Panc1 (cell line): ENCODE measurements at regions not wholly inside any gene's neighbourhood (a gene's known extent, or its start where the extent isn't known, plus 50 kb on each side); places are given as distances from the start of the nearest gene placed in this dataset.

ENCODE experiments used
- ATAC-seq: fragments of 200-7000 bp; cut with Tn5 transposase; 2 replicates; pipeline ENCODE4 v1.9.1; 2020; ENCODE audit warnings: mild to moderate bottlenecking, moderate library complexity
- BruUV-seq: library from RNA; stranded (reverse); fragments of 400-500 nt; replicated peaks from 2 replicates; lab custom pipeline; 2021; lab: Mats Ljungman, UMichigan
- CTCF ChIA-PET: fragments of 300-600 bp; sonication (Branson Sonifier 250); formaldehyde crosslinking; loops from one replicate; lab custom pipeline; 2022; ENCODE audit warnings: antibody characterized with exemption; lab: Charles Lee
- POLR2A ChIA-PET: fragments of 300-600 bp; sonication (Branson Sonifier 250); formaldehyde crosslinking; loops from one replicate; lab custom pipeline; 2022; ENCODE audit warnings: antibody characterized with exemption; lab: Charles Lee
- DNase-seq: peaks from one replicate; pipeline ENCODE4 v3.0.0-alpha.2; 2010; ENCODE audit warnings: low read depth, low spot score
- H3K27ac ChIP-seq: 2 replicates; pipeline ENCODE4 v1.5.1; 2011; ENCODE audit warnings: mild to moderate bottlenecking, low read length, inconsistent platforms
- H3K27me3 ChIP-seq: fragments of 200-500 bp; sonication (Bioruptor generic); 2 replicates; pipeline ENCODE4 v1.6.0; 2014; ENCODE audit warnings: low read length, inconsistent platforms; ENCODE audit not compliant: control insufficient read depth, insufficient read depth
- H3K36me3 ChIP-seq: fragments of 200-500 bp; sonication (Bioruptor generic); 2 replicates; pipeline ENCODE4 v1.5.1; 2014; ENCODE audit warnings: inconsistent platforms, mild to moderate bottlenecking, low read length, moderate library complexity; ENCODE audit not compliant: control insufficient read depth, insufficient read depth
- H3K4me1 ChIP-seq: 2 replicates; pipeline ENCODE4 v1.5.1; 2011; ENCODE audit warnings: inconsistent platforms, mild to moderate bottlenecking, low read length, moderate library complexity; ENCODE audit not compliant: control insufficient read depth, insufficient read depth
- H3K4me3 ChIP-seq, 2 experiments: 2 replicates each; pipeline ENCODE4 v1.5.1; 2011 to 2012; ENCODE audit warnings: low read depth in 2 of 2, low read length in 2 of 2, mild to moderate bottlenecking in 2 of 2, inconsistent platforms in 1 of 2, moderate library complexity in 1 of 2
- H3K9me3 ChIP-seq: fragments of 200-500 bp; sonication (Bioruptor generic); 2 replicates; pipeline ENCODE4 v1.5.1; 2014; ENCODE audit warnings: low read depth, mild to moderate bottlenecking, inconsistent platforms, low read length, moderate library complexity; ENCODE audit not compliant: control insufficient read depth, insufficient read depth
- POLR2AphosphoS5 ChIP-seq: IDR thresholded peaks from 2 replicates; pipeline ENCODE4 v1.6.1; 2012; ENCODE audit warnings: mild to moderate bottlenecking, low read depth, low read length, moderate library complexity
- SIN3A ChIP-seq: IDR thresholded peaks from 2 replicates; pipeline ENCODE4 v1.6.1; 2012; ENCODE audit warnings: low read depth, mild to moderate bottlenecking, low read length, moderate library complexity, borderline replicate concordance; ENCODE audit not compliant: insufficient read depth
- TCF7L2 ChIP-seq: IDR thresholded peaks from 2 replicates; pipeline ENCODE4 v1.6.1; 2011; ENCODE audit warnings: mild to moderate bottlenecking, low read depth, low read length, inconsistent platforms
- in situ Hi-C: cut with HindIII; loops from 2 replicates; pipeline ENCODE4 v1.10.0; 2016; ENCODE audit warnings: low sequenced_read_pairs, low pct_unique_long_range_greater_than_20kb
- intact Hi-C: fragments of 100-400 bp; cut with micrococcal nuclease; formaldehyde crosslinking; loops from one replicate; pipeline ENCODE4 v1.10.0; 2022; ENCODE audit not compliant: unreplicated experiment
- TF ChIP-seq, protein P1 (sequence below): fragments of 450-650 bp; IDR thresholded peaks from 2 replicates; pipeline ENCODE4 v1.5.1; 2017; ENCODE audit warnings: mild to moderate bottlenecking
- TF ChIP-seq, protein P2 (sequence below), 2 experiments: IDR thresholded peaks; 2 replicates each; pipeline ENCODE4 v1.6.1; 2011 to 2012; ENCODE audit warnings: low read depth in 2 of 2, control low read depth in 1 of 2, low read length in 1 of 2, mild to moderate bottlenecking in 1 of 2, moderate library complexity in 1 of 2; ENCODE audit not compliant: insufficient read depth in 1 of 2

DNA sequence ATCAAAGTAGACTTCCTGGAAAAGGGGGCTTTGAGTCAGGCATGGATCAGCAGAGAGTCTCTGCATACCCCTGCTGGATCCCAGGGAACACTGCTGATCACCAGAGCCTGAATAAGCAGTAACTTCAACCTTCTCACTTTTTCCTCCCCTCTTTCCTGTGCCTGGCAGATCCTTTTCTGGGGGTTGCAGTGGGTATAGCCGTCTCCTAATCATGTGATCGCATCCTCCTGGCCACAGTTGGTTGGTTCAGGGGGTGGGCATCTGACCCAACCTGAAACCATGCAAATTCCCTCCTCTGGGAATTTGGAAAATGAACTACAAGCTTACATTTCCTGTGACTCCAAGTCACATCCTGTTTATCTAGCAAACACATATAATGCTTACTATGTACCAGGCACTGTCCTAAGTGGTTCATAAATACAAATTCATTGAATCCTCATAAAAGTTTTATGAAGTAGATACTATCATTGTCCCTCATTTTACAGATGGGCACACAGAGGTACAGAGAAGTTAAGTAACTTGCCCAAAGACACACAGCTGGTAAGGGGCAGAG lies 120.3 kb downstream of the AXIN2 start:
- CTCF ChIA-PET: no interaction called here
- Histone ChIP-seq H3K27ac (no peak overlapping the region), H3K27me3 (no peaks in the 10 kb centered on the region; the same call in 1 of the 2 replicates), H3K4me1 (no peaks in the 10 kb centered on the region), H3K4me3 (no peak overlapping the region), H3K36me3 (no peaks in the 10 kb centered on the region), H3K9me3 (no peaks in the 10 kb centered on the region)
- TF ChIP-seq TCF7L2 (no peak), POLR2AphosphoS5 (no peak), SIN3A (no peak)
- TF ChIP-seq, protein P1, sequence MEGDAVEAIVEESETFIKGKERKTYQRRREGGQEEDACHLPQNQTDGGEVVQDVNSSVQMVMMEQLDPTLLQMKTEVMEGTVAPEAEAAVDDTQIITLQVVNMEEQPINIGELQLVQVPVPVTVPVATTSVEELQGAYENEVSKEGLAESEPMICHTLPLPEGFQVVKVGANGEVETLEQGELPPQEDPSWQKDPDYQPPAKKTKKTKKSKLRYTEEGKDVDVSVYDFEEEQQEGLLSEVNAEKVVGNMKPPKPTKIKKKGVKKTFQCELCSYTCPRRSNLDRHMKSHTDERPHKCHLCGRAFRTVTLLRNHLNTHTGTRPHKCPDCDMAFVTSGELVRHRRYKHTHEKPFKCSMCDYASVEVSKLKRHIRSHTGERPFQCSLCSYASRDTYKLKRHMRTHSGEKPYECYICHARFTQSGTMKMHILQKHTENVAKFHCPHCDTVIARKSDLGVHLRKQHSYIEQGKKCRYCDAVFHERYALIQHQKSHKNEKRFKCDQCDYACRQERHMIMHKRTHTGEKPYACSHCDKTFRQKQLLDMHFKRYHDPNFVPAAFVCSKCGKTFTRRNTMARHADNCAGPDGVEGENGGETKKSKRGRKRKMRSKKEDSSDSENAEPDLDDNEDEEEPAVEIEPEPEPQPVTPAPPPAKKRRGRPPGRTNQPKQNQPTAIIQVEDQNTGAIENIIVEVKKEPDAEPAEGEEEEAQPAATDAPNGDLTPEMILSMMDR: no peak
- TF ChIP-seq, protein P2, sequence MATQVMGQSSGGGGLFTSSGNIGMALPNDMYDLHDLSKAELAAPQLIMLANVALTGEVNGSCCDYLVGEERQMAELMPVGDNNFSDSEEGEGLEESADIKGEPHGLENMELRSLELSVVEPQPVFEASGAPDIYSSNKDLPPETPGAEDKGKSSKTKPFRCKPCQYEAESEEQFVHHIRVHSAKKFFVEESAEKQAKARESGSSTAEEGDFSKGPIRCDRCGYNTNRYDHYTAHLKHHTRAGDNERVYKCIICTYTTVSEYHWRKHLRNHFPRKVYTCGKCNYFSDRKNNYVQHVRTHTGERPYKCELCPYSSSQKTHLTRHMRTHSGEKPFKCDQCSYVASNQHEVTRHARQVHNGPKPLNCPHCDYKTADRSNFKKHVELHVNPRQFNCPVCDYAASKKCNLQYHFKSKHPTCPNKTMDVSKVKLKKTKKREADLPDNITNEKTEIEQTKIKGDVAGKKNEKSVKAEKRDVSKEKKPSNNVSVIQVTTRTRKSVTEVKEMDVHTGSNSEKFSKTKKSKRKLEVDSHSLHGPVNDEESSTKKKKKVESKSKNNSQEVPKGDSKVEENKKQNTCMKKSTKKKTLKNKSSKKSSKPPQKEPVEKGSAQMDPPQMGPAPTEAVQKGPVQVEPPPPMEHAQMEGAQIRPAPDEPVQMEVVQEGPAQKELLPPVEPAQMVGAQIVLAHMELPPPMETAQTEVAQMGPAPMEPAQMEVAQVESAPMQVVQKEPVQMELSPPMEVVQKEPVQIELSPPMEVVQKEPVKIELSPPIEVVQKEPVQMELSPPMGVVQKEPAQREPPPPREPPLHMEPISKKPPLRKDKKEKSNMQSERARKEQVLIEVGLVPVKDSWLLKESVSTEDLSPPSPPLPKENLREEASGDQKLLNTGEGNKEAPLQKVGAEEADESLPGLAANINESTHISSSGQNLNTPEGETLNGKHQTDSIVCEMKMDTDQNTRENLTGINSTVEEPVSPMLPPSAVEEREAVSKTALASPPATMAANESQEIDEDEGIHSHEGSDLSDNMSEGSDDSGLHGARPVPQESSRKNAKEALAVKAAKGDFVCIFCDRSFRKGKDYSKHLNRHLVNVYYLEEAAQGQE (IDR thresholded peaks at IDR 0.05; ENCODE audit: insufficient read depth in 1 of 2, low read depth in 2 of 2, low read length in 1 of 2): no peak
- intact Hi-C loops (no loop called here), in situ Hi-C loops (no loop called here)
- BruUV-seq: no TSS peak
- POLR2A ChIA-PET: no interaction called here
- ATAC-seq (no peak), DNase-seq (no peak)

DNA sequence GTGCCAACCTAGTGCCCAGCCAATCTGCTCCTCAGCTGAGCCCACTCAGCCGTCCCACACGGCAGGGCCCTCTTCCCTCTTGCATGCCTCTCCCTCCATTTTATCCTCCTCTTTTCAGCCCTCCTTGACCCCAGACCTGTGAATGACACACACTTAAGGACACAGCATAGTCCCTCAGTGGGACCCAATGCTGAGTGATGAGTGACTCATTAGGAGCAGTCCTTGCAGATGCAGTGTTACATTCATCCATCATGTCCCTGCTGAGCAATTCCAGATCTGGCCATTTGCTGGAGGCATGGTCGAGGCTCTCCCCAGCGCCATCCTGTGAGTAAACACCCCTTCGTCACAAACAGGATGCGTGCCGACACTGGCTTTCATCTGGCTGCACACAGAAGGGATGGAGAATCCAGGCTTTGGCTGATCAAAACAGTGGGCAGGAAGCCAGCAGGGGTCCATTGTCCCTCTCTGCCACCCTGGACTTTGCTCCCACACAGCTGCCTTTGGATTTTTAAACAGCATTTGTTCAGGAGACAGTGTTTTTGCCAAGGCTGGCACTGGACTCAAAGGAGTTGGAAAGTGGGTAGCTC lies 122.6 kb downstream of the AXIN2 start:
- POLR2A ChIA-PET: no interaction called here
- no TSS peak for BruUV-seq
- CTCF ChIA-PET: no interaction called here
- no peaks in the 10 kb centered on the region for H3K4me1 ChIP-seq
- no peaks in the 10 kb centered on the region; the same call in 1 of the 2 replicates for H3K27me3 ChIP-seq
- intact Hi-C loops (no loop called here), in situ Hi-C loops (no loop called here)
- H3K36me3 ChIP-seq: no peaks in the 10 kb centered on the region
- DNase-seq (no peak), ATAC-seq (no peak)
- no peak for TF ChIP-seq SIN3A
- TF ChIP-seq, protein P2 (IDR thresholded peaks at IDR 0.05; ENCODE audit: insufficient read depth in 1 of 2, low read depth in 2 of 2, low read length in 1 of 2): no peak
- TF ChIP-seq, protein P1: no peak
- TF ChIP-seq POLR2AphosphoS5: no peak
- TF ChIP-seq TCF7L2: no peak
- no peak overlapping the region for H3K4me3 ChIP-seq
- H3K27ac ChIP-seq: no peak overlapping the region
- no peaks in the 10 kb centered on the region for H3K9me3 ChIP-seq
